ENCODE measurements at regions not wholly inside any gene's neighbourhood (a gene's known extent, or its start where the extent isn't known, plus 50 kb on each side); places are given as distances from the start of the nearest gene placed in this dataset.

- TF ChIP-seq, protein P1, sequence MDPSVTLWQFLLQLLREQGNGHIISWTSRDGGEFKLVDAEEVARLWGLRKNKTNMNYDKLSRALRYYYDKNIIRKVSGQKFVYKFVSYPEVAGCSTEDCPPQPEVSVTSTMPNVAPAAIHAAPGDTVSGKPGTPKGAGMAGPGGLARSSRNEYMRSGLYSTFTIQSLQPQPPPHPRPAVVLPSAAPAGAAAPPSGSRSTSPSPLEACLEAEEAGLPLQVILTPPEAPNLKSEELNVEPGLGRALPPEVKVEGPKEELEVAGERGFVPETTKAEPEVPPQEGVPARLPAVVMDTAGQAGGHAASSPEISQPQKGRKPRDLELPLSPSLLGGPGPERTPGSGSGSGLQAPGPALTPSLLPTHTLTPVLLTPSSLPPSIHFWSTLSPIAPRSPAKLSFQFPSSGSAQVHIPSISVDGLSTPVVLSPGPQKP (IDR thresholded peaks at IDR 0.05; ENCODE audit: low read depth, low read length), result no peak
- no peak for TF ChIP-seq TFCP2L1 (CRISPR knock-in tag; IDR thresholded peaks at IDR 0.05)
Measured at GRCh38 chr2:12037301-12037700, 290.9 kb downstream of the LPIN1 start (continued).

GRCh38 chr2:12041236-12041635 is 294.8 kb downstream of the LPIN1 start:
- DNase-seq (ENCODE audit: low read depth in 1 of 2, low spot score in 1 of 2) (no peak), ATAC-seq (no peak), FAIRE-seq (no peak)
- Histone ChIP-seq H3K27ac (no peak overlapping the region), H3K4me2 (no peak overlapping the region), H3K4me3 (no peak overlapping the region), H3K9me3 (peaks cover 28% of the 10 kb centered on the region), H3K4me1 (peaks cover 3% of the 10 kb centered on the region; the same call in 2 of the 3 replicates)
- WGBS (ENCODE audit: missing lambda C conversion rate), result 52% methylated on average over 6 of the region's 6 CpGs
- POLR2A ChIA-PET, result no interaction called here
- CTCF ChIA-PET, result no interaction called here
- TF ChIP-seq RNF2 (IDR thresholded peaks at IDR 0.05; ENCODE audit: borderline replicate concordance, low read depth) (no peak), ESRRA (IDR thresholded peaks at IDR 0.05; ENCODE audit: borderline replicate concordance, low read length) (no peak), HMGXB4 (CRISPR knock-in tag; IDR thresholded peaks at IDR 0.05; ENCODE audit: borderline replicate concordance) (no peak), EHMT2 (IDR thresholded peaks at IDR 0.05; ENCODE audit: low read depth) (no peak), ZC3H11A (IDR thresholded peaks at IDR 0.05) (no peak), NPAS2 (CRISPR knock-in tag; IDR thresholded peaks at IDR 0.05; ENCODE audit: borderline replicate concordance) (no peak)

DNA sequence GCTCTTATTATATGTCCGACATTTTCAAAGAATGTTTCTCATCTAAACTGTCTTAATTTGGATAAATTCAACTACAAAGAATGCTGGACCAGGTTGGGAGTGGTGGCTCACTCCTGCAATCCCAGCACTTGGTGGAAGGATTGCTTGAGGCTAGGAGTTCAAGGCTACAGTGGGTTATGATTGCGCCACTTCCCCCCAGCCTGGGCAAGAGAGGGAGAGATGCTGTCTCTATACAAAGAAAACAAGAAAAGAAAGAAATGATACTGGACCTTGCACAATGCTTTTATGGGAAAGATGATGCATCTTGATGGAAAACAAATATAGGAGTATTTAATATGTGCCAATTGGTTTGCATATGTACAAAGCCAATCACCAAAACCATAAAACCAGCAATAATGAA is 296.7 kb downstream of the LPIN1 start:
- H3K4me2 ChIP-seq, result no peak overlapping the region
- ATAC-seq (no peak), FAIRE-seq (no peak), DNase-seq (ENCODE audit: low read depth in 1 of 2, low spot score in 1 of 2) (no peak)
- H3K27ac ChIP-seq, result no peak overlapping the region
- TF ChIP-seq CEBPB (IDR thresholded peaks at IDR 0.05), result no peak
- TF ChIP-seq POLR2AphosphoS2 (conservative IDR thresholded peaks at IDR 0.05; ENCODE audit: low read length), result no peak
- no peak for TF ChIP-seq MAFK (IDR thresholded peaks at IDR 0.05; ENCODE audit: partially characterized antibody)
- no peak for TF ChIP-seq EHF (CRISPR knock-in tag; IDR thresholded peaks at IDR 0.05)
- TF ChIP-seq FOSL2 (IDR thresholded peaks at IDR 0.05), result no peak
- TF ChIP-seq FOSL2 (CRISPR knock-in tag; IDR thresholded peaks at IDR 0.05), result no peak
- no peak for TF ChIP-seq HES2 (IDR thresholded peaks at IDR 0.05)
- no peak for TF ChIP-seq EP300 (IDR thresholded peaks at IDR 0.05)
- TF ChIP-seq NPAS2 (CRISPR knock-in tag; IDR thresholded peaks at IDR 0.05; ENCODE audit: borderline replicate concordance), result no peak
- TF ChIP-seq SMC3 (IDR thresholded peaks at IDR 0.05), result no peak
- no peak for TF ChIP-seq CBX2 (IDR thresholded peaks at IDR 0.05; ENCODE audit: borderline replicate concordance, low read depth)
- H3K9me3 ChIP-seq, result peaks cover 24% of the 10 kb centered on the region
- CTCF ChIA-PET, result no interaction called here
- no peak overlapping the region for H3K4me3 ChIP-seq
- WGBS (ENCODE audit: missing lambda C conversion rate), result 1% methylated on average over 2 of the region's 2 CpGs
- peaks cover 9% of the 10 kb centered on the region; the same call in 2 of the 3 replicates for H3K4me1 ChIP-seq
- POLR2A ChIA-PET, result no interaction called here

GRCh38 chr2:12044857-12045256 is 298.4 kb downstream of the LPIN1 start:
- WGBS (ENCODE audit: missing lambda C conversion rate), result 26% methylated on average over 8 of the region's 8 CpGs
- POLR2A ChIA-PET, result no interaction called here
- no peak for DNase-seq (ENCODE audit: low read depth in 1 of 2, low spot score in 1 of 2)
- TF ChIP-seq, protein P1 (IDR thresholded peaks at IDR 0.05; ENCODE audit: low read depth, low read length), result no peak
- TF ChIP-seq NFE2L2 (conservative IDR thresholded peaks at IDR 0.05; ENCODE audit: low read length), result no peak
- no peak for TF ChIP-seq TP53 (CRISPR knock-in tag; IDR thresholded peaks at IDR 0.05)
- TF ChIP-seq HMGXB4 (CRISPR knock-in tag; IDR thresholded peaks at IDR 0.05; ENCODE audit: borderline replicate concordance), result no peak
- no peak for TF ChIP-seq TFCP2L1 (CRISPR knock-in tag; IDR thresholded peaks at IDR 0.05)
- no peak for TF ChIP-seq MAZ (IDR thresholded peaks at IDR 0.05; ENCODE audit: borderline replicate concordance, low read depth, low read length)
- TF ChIP-seq KDM1A (IDR thresholded peaks at IDR 0.05; ENCODE audit: low read depth), result no peak
- TF ChIP-seq PHF8 (IDR thresholded peaks at IDR 0.05; ENCODE audit: borderline replicate concordance, low read depth), result no peak
- no peak for TF ChIP-seq CHD2 (IDR thresholded peaks at IDR 0.05; ENCODE audit: low read length, partially characterized antibody)
- no peak for TF ChIP-seq HEYL (CRISPR knock-in tag; IDR thresholded peaks at IDR 0.05)
- TF ChIP-seq, protein P2, sequence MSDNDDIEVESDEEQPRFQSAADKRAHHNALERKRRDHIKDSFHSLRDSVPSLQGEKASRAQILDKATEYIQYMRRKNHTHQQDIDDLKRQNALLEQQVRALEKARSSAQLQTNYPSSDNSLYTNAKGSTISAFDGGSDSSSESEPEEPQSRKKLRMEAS (IDR thresholded peaks at IDR 0.05), result no peak
- TF ChIP-seq RCOR1 (IDR thresholded peaks at IDR 0.05; ENCODE audit: low read depth, low read length), result no peak
- no peak for TF ChIP-seq RARB (CRISPR knock-in tag; IDR thresholded peaks at IDR 0.05)
- TF ChIP-seq CEBPB (IDR thresholded peaks at IDR 0.05), result no peak

More at GRCh38 chr2:12044857-12045256, 298.4 kb downstream of the LPIN1 start:
- ATAC-seq (no peak), FAIRE-seq (no peak)
- peaks cover 11% of the 10 kb centered on the region for H3K9me3 ChIP-seq
- peaks cover 9% of the 10 kb centered on the region; the same call in 2 of the 3 replicates for H3K4me1 ChIP-seq
- no peak overlapping the region for H3K4me3 ChIP-seq
- CTCF ChIA-PET, result interaction anchor here (2.0 kb wide), 1 partner anchor 9 kb away, joined by 4 read pairs; no protein-coding TSS in a partner anchor
- H3K27ac ChIP-seq, result no peak overlapping the region
- H3K4me2 ChIP-seq, result no peak overlapping the region

Data from A549 (cell line).